Embryonic facial prominence (tissue), 1 donor: ENCODE measurements at regions not wholly inside any gene's neighbourhood (a gene's known extent, or its start where the extent isn't known, plus 50 kb on each side); places are given as distances from the start of the nearest gene placed in this dataset.
"Not testable (repeated sequence)": the region's sequence is repeated elsewhere in the genome, so short reads cannot be mapped to it uniquely, and the experiment has no call there.

Source experiments
- DNase-seq: peaks from one replicate; pipeline ENCODE4 v3.0.0-alpha.2; 2016; ENCODE audit errors: extremely low spot score

DNA sequence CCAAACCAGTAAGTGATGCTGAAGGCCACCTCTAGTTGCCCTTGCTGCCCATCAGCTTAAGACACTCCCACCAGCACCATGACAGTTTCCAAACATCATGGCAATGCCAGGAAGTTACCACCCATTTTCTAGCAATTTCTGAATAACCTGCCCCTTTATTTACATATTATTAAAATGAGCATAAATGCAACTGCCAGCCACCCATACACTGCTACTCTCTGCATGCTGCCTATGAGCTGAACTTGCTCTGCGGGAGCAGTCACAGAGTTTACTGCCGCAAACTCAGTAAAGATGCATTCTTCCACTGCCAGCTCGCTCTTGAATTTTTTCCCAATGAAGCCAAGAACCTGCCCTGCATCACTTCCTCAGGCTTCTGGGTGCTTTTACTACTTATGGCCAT is 212.6 kb downstream of the SH2D4B start:
- no peak for DNase-seq

DNA sequence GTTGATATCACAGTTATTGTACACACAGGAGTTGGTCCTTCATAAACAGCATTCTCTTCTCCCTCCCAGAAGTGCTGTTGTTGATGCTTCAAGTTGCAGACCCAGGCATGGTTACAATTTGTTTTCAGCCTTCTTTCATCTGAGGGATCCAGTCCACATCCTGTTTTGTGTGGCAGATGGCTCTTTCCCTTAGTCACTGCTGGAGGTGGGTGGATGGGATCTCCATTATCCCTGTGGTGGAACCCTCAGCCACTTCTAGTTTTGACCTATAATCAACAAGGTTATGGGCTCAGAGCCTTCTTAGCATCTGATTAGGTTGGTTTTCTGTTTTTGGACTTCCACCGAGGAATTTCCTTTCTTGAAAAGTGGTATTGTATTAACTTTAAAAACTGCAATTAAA is 214.2 kb downstream of the SH2D4B start:
- DNase-seq, result no peak

DNA sequence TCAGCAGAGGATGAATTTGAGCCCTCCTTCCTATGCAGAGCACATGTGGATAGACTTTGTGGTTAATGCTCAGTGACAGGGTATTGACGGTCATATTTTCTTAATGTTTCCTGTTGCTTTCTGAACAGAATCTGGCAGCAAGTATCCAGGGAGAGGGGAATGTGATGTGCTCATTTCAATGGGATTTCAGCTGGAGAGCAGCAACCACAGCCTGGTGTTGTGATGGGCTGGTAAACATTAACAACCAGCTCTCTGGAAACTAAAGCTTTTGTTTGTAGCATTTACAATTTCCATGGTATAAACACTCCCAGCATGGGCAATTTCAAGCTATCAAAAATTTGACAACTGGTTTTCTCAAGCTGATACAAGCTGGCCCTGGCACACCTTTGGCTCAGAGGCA is 215.9 kb downstream of the SH2D4B start:
- DNase-seq, result no peak

DNA sequence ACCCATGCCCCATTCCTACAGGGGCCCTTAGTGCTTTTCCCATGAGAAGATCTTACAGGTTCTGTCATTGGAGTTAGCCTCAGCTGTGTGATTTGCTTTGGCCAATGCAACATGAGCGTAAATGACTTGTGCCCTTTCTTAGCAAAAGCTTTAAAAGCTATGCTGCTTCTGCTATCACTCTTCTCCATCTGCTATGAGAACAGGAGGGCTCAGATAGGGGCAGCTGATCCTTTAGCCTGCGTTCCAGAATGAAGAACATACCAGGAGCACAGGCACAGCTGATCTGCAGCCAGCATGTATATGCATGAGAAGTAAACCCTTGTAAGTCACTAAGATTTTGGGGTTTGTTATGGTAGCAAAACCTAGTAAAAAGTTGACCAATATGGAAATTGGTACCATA is 218.2 kb downstream of the SH2D4B start:
- no peak for DNase-seq

DNA sequence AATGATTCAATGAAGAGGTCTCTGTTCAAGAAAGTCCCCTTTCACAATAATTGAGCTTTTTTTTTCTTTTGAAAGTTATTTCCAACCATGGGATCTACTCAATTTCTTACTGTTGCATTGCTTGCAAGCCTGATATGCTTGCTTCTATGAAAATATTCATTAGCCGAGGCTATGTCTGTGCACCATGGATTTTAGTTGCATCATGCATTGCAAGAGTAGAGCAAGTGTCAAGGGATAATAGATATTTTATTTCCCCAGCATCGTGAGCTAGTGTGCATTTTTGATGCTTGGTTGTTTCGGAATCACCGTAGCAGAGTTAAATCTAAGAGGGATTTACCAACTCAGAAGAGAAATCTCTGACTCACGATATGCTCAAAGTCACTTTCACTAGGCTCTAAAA is 222.0 kb downstream of the SH2D4B start:
- no peak for DNase-seq

DNA sequence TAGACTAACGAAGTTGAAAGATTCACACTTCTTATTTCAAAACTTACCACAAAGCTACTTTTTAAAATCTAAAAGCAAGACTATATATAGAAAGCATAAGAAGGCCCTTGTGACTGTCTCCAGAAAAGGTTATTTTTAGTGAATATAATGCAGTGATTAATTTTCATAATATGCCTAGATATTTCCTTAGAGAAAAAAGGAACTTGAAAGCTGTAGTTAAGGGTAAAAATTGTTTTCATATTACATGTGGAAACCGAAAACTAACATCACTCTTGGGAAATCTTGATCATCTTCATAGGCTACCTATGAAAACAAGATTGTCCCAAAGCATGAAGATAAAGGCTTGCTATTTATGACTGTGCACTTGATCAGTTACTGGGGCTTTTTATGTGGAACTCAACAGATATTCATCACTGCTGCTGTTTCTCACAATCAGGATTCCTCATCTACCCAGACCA is 223.2 kb downstream of the SH2D4B start:
- DNase-seq, result no peak

DNA sequence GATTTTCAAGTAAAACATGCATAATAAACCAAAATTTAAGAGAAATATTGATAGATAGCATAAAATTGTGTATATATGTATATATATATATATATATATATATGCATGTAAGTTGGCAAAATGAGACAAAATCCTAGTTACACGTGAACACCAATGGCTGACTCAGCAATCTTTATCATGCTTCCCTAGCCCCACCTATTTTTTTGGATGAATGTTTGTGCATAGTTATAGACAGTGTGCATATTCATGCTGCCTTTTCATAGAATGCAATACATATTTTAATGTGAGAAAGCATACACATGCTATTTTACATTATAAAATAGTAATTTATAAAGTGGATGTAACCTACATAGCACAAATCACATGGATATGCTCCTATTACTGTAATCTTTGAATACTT is 230.3 kb downstream of the SH2D4B start:
- DNase-seq, result no peak

DNA sequence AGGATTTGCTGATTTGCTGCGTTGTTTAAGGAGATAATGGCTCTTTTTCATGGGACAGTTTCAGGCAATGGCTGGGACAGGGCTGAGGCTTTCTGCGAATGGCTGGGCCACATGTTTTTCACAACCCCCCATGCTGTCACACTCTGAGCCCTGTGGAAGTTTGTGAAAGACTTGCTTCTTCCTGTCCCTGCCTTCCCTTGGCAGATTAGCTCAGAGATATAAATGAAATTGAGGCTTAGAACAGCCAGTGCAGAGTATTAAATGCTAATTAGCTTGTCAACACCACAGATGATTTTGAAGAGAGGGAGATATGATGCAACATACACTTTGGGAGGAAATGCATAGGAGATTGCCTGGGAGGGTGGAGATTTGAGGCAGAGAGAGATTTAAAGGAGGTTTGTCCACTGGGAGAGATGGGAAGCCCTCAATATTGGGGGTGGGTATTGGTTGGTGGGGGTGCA is 232.0 kb downstream of the SH2D4B start:
- DNase-seq, result no peak

DNA sequence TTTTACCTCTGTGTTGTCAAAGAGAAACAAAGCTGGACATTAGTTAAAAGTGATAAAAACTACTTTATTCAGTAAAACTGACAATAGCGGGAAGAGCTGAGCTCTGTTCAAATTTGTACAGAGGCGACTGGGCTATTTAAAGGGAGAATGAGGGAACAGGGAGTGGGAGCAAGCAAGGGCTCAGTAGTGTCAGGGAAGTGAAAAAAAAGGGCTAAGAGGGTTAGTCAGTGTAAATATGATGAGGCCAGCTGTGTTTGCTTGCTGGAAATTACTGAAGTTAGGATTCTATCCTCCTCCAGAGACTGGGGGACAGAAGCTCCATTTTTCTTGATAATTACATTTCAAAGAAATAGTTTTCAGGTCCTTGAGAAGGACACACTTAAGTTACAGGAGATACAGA is 232.5 kb downstream of the SH2D4B start:
- no peak for DNase-seq

DNA sequence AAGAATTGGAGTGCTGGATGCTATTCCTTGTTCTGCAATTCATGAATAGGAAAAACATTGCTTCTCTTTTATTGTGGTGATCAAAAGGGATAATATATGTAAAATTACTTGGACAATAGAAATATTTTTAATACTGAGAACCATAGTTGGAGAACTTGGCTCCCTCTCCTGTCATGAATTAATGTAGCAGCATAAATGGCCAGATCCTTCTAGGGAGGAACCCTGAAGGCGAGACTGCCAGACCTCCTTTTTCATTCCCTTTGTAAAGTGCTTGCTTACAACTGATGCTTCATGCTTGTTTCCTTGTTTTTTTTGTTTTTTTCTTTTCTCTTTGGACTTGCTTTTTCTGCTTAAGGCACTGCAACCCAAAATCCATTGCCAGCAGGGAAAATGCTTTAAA is 233.6 kb downstream of the SH2D4B start:
- DNase-seq, result no peak

DNA sequence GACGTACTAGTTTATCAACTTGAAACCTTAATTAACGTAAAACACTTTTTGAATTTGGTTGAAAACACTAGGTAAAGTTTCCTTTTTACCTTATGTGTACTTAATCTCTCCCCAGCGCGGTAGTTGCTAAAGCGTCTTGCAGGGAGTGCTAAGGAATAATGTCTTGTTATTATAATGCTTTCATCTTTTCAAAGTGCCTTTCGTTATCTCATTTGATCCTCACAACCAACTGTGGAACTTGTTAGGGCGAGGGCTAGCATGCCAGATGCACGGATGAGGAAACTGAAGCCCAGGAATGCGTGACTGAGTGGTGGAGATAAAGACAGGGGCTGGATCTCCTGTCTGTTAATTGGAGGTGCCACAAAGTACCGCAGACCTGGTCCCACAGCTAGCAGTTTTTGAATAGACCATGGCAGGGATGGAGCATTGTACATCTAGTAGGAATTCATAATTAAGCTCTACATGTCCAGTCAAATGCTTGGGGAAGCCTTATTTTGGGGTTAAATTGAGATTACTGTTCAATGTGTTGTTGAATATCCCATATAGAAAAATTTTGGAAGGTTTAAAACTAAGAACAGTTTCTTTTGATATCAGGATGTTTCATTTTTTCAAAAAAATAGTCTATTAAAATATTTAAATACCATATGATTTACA is 234.3 kb downstream of the SH2D4B start:
- DNase-seq, result no peak

DNA sequence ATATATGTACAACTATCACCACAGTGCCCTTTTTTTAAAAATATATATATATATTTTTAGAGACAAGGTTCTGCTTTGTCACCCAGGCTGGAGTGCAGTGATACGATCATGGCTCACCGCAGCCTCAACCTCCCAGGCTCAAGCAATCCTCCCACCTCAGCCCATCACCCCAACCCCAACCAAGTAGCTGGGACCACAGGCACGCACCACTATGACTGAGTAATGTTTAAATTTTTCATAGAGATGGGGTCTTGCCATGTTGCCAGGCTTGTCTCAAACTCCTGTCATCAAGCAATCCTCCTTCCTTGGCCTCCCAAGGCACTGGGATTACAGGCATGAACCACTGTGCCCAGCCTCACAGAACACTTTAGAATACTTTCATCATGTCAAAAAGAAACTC is 234.9 kb downstream of the SH2D4B start:
- DNase-seq, result no peak

DNA sequence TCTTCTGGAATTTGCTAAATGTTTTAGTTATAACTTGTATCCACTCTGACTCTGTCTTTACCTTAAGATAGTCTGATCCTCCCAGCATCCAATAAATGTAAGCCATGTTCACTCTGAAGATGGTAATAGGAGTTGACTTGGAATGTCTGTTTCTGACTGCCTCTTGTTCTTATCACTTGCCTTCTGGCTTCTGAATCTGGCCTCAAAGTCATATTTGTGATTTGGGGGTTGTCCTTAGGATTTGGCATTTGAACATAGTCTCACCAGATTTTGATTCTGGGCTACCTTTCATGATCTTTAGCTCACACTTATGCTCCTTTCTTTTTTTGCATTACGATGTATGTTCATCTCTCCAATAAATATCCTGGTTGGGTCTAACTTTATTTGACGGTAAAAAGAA is 247.0 kb downstream of the SH2D4B start:
- no peak for DNase-seq

DNA sequence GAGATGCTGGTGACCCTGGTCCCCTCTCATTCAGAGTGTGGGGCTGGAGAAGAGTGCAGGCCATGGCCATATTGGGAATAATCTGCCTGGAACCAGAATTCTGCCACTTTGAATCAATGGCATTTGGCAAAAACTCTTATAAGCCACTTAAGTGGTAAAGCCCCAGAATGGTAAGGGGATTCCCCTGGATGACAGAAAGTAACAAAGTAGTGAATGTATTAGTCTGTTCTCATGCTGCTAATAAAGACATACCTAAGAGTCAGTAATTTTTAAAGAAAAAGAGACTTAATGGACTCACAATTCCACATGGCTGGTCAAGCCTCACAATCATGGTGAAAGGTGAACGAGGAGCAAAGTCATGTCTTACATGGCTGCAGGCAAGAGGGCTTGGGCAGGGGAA is 248.6 kb downstream of the SH2D4B start:
- DNase-seq, result no peak

DNA sequence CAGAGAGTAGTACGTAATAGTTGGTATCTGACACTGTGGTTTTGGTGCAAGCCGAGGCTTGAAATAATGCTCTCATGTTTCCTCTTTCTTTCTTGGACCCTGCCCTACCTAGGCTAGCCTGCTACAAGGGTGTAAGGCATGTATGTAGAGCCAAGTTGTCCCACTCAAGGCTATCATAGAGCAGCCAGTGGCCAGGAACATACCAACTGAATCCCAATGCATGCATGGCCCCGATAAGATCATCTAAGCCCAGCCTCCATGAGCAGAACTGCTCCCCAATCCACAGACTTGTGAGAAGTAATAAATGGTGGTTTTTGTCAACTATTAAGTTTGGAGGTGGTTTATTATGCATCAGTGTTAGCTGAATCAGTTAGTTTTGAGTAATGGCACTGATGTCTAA is 250.2 kb downstream of the SH2D4B start:
- DNase-seq, result no peak

DNA sequence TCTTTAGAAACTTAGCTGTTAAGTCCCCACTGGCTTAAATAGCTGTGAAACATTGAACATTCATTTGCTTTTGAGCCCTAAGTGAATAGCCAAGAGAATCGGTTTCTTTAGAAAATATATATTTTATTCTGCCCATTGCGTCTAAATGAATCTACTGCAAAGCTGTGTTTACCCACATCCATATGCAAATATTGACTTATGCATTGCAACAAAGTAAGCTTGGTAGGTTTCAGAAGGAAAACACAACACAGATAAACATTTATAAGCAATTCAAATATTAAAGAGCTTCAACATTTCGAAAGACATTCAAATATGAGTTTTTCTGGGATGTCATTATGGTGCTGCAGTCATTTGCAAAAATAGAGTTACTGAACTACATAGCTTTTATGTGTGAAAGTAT is 257.3 kb downstream of the SH2D4B start:
- no peak for DNase-seq

DNA sequence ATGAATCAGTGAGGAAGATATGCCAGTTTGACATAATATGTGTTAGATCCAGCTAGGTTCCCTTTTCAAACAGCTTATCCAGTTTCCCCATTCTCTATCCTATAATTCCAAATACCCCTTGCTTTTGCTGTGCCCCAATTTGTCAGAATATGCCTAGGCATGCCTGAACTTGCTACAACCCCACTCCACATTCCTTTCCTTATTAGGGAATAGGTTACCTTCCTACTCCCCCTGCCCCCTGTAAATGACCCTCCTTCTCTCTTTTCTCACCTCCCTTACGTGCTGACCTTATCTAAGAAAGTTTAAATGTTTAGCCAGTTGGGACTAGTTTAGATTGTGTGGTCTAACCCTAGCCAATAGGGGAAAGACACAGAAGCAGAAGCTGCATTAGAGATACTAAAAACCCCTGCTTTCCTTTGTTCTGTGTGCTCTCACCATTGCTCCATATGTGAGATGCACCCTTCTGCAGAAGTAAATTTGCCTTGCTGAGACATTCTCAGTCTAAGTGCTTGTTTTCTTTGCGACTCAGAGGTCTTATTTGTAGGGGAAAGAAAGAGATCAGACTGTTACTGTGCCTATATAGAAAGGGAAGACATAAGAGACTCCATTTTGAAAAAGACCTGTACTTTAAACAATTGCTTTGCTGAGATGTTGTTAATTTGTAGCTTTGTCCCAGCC is 267.8 kb downstream of the SH2D4B start:
- DNase-seq, result no peak

DNA sequence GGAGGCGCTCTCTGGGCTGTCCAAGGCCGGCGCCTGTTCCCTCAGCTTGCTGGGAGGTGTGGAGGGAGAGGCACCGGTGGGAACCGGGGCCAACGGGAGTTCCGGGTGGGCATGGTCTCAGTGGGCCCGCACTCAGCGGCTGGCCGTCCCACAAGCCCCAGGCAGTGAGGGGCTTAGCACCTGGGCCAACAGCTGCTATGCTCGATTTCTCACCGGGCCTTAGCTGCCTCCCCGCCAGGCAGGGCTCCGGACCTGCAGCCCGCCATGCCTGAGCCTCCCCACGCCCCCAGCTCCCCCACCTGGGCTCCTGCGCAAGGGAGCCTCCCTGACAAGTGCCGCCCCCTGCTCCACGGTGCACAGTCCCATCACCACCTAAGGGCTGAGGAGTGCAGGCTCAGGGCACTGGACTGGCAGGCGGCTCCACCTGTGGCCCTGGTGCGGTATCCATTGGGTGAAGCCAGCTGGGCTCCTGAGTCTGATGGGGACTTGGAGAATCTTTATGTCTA is 276.5 kb downstream of the SH2D4B start:
- DNase-seq, result no peak

DNA sequence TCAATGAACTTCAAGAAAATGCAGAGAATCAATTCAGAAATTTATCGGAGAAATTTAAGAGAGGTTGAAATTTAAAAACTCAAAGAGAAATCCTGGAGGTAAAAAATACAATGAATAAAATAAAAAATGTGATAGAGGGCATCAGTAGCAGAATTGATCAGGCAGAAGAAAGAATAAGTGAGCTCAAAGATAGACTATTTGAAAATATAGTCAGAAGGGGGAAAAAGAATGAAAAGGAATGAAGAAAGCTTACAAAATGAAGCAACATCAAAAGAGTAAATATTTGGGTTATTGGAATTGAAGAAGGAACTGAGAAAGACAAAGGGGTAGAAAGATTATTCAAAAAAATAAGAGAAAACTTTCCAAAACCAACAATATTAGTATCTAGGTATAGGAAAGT is 291.4 kb downstream of the SH2D4B start:
- no peak for DNase-seq

DNA sequence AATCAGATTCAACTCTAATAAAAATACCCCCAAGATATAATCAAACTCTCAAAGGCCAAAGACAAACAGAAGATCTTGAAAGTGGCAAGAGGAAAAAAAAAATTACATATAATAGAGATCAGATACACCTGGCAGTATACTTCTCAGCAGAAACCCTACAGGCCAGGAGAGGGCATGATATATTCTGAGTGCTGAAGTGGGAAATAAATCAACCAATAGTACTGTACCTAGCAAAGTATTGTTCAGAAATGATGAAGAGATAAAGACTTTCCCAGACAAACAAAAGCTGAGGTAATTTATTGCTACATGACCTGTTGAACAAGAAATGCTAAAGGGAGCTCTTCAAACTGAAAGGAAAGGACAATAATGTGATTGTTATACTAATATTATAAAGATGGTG is 291.9 kb downstream of the SH2D4B start:
- DNase-seq, result no peak

DNA sequence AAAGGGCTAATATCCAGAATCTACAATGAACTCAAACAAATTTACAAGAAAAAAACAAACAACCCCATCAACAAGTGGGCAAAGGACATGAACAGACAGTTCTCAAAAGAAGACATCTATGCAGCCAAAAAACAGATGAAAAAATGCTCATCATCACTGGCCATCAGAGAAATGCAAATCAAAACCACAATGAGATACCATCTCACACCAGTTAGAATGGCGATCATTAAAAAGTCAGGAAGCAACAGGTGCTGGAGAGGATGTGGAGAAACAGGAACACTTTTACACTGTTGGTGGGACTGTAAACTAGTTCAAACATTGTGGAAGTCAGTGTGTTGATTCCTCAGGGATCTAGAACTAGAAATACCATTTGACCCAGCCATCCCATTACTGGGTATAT is 295.0 kb downstream of the SH2D4B start:
- DNase-seq, result not testable (repeated sequence)

DNA sequence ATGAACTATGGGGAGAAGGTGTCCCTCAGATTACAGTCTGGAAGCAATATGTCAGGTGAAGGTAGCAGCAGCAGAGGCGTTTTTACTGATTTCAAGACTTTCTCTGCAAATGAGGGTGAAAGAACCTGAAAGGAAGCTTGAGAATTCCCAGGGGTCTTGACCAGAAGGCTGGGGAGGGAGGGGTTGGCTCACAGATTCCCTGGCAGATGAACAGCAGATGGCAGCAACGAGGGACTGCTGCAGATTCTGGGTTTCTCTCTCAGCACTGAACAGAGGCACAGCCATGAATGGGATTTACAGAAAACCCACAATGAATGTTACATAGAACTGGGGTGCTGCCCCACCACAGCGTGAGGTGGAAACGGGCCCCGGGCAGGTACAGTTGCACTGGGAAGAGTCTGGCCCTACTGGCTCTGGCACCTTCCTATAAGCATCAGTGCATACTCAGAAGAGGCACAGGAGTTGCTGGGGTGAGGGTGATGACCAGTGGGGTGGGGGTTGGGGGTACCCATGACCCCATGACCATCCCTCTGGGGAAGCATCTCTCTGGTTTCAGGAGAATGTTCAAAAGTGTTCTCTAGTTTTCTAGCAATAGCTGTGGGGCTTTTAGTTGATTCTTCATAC is 317.8 kb downstream of the SH2D4B start:
- DNase-seq, result no peak

DNA sequence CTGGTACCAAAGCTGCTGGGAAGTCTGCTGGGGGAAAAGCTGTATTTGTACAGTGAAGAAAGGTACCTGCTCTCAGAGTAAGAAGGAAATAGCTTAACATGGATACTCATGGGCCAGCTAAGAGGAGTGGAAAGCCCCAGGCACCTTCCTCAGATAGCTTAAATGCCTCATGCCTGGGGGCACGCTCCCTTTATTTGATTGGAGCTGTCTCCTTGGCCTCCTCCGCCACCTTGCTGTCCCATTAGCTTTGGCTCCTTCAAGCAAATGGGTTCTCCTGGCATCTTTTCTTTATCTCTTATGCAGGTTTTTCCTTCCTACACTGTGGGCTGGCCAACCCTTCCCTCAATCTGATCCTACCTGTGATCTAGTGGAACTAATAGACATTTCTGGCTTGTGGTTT is 318.5 kb downstream of the SH2D4B start:
- no peak for DNase-seq
